SH-SY5Y (cell line): ENCODE measurements at regions not wholly inside any gene's neighbourhood (a gene's known extent, or its start where the extent isn't known, plus 50 kb on each side); places are given as distances from the start of the nearest gene placed in this dataset.

Experiments used
- GATA2 ChIP-seq: IDR thresholded peaks from 2 replicates; pipeline ENCODE4 v1.6.1; 2011; ENCODE audit warnings: mild to moderate bottlenecking, low read depth, low read length
- GATA3 ChIP-seq: IDR thresholded peaks from 2 replicates; pipeline ENCODE4 v1.6.1; 2011; ENCODE audit warnings: low read depth, mild to moderate bottlenecking, low read length, moderate library complexity

DNA sequence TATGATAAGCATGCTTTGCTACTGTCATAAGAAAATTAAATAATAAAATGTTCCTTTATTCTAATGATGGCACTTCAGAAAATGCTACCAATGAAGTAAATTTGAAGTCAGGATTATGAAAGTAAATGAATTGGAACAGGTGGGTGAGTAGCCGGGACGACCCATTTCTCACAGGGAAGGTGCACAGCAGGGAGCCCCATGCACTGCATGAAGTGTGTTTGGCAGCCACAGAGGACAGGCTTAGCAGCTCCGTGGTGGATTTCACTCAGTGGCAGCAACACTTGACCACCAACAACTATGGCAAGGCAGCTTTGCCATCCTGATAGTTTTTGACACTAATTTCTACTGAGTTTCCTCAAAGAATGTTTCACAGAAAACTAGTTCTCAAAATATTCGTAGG is 146.3 kb downstream of the ATL2 start:
- TF ChIP-seq GATA3 (no peak), GATA2 (no peak)
